AG09309 (cell line): ENCODE measurements at regions not wholly inside any gene's neighbourhood (a gene's known extent, or its start where the extent isn't known, plus 50 kb on each side); places are given as distances from the start of the nearest gene placed in this dataset.
"Not testable (repeated sequence)": the region's sequence is repeated elsewhere in the genome, so short reads cannot be mapped to it uniquely, and the experiment has no call there.

Experiments used
- DNase-seq: peaks from one replicate; pipeline ENCODE4 v3.0.0-alpha.2; 2010; ENCODE audit warnings: low read depth
- H3K4me3 ChIP-seq: 2 replicates; pipeline ENCODE4 v1.5.1; 2011; ENCODE audit warnings: mild to moderate bottlenecking, low read depth, low read length, moderate library complexity; ENCODE audit not compliant: control insufficient read depth
- CTCF ChIP-seq: IDR thresholded peaks from 2 replicates; pipeline ENCODE4 v1.5.1; 2011; ENCODE audit warnings: mild to moderate bottlenecking, low read depth, low read length, inconsistent platforms; ENCODE audit not compliant: insufficient read depth, control insufficient read depth; ENCODE audit errors: missing control alignments

DNA sequence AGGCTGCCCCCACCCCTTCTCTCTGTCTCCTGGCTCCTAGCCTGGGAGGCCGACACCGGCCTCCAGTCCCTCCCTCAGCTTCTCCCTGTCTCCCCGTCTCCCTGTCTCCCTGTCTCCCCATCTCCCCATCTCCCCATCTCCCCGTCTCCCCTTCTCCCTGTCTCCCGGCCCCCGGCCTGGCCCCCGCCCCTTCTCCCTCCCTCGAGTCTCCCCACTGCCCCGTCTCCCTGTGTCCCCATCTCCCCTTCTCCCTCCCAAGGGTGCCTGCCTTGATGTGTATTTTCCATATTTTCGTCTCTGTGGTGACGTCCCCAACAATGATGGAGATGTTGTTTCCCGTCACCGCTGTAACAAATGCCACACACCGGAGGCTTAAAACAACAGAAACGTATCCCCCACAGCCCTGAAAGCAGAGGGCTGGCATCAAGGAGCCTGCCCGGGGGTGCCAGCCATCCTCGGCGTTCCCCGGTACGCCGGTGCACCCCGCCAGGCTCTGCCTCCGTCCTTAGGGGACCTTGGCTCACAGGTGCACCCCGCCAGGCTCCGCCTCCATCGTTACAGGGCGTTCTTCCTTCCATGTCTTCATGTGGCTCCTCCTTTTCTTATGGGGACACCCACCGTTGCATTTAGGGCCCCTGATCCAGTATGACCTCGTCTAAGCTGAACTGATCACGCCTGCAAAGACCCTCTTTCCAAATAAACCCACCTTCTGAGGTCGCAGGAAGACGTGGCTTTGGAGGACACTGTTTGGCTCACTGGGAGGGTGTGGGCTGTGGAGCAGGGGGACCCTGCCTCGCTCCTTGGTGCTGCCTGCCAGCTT is 151.6 kb downstream of the NPIPB11 start:
- H3K4me3 ChIP-seq, result no peak overlapping the region
- DNase-seq, result no peak
- no peak for TF ChIP-seq CTCF

DNA sequence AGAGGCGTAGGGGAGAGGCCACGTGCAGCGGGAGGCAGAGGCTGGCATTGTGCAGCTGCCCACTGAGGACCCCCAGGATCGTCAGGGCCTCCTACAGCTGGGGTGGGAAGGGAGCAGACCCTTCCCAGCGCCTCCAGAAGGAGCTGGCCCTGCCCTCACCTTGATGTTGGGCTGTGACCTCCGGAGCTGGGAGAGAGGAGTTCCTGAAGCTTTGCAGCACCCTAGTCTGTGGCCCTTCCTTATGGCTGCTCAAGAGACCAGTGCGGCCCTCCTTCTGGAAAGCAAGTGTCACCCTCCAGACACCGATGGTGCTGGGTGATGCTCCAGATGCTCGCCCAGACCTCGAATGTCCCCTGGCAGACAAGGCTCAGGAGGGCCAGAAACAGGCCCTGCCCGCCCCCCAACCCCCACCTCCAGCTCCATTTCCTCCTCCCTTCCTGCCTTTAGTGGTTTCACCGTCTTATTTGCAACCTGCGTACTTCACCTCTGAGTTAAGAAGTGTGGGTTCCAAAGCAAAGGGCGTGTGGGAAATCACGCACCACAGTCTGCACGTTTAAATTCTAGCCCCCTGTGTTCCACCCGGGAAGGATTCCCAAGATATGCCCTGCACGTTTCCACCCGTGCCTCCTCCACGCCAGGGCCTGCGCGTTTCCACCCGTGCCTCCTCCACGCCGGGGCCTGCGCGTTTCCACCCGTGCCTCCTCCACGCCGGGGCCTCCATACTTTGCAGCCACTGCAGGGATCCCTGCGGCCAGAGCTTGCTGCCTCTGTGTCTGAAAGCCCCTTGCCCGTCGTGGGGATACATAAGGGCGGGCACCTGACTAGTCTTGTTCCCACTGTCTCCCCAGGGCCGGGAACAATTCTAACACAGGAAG is 152.6 kb downstream of the NPIPB11 start:
- not testable (repeated sequence) for H3K4me3 ChIP-seq, DNase-seq

DNA sequence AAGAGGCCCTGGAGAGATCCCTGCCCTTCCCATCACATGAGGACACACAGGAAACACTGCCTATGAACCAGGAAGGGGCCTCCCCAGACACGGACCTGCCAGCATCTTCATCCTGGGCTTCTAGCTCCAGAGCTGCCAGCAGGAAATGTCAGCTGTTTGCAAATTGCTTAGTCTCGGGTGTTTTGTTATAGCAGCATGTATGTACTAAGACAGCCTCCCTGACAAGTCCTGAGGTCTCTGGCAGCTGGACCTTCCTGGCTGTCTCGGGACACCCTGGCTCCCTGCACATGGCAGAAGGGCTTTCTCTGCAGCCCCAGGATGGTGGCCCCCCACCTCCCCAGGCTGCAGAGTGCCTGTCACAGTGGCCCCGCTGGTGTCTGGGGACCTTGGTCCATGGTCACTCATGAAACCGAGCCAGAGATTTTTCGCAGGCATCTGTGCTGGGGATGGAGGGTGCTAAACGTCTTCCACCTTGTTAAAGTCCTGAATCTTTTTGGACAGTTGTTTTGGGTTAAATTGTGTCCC is 153.4 kb downstream of the NPIPB11 start:
- not testable (repeated sequence) for DNase-seq, H3K4me3 ChIP-seq

GRCh38 chr16:29252311-29252710 is 154.2 kb downstream of the NPIPB11 start:
- DNase-seq, result not testable (repeated sequence)

GRCh38 chr16:29251571-29252011 is 154.9 kb downstream of the NPIPB11 start:
- not testable (repeated sequence) for H3K4me3 ChIP-seq, DNase-seq

More at GRCh38 chr16:29252311-29252710, 154.2 kb downstream of the NPIPB11 start:
- H3K4me3 ChIP-seq, result not testable (repeated sequence)

DNA sequence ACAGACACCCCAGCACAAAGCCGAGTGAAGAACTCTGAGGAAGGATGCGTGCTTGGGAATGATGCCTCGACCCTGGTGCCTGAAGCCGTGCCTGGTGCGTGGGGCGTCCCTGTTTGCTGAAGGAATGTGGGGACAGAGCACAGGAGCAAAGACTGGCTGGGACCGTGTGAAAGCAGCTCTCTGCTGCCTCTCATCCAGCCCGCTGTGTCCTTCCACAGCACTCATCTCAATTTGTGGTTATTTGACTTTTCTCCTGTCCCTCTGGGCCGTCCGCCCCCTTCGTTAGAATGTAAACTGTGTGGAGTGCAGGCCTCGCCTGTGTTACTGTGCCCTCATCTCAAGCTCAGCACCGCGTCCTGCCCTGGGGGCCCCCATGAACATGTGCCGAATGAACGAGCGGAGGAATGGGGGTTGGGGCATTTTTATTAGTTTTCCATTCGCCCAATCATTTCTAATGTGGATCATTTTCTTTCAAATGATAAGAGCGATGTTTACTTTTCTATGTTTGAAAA is 155.5 kb downstream of the NPIPB11 start:
- not testable (repeated sequence) for H3K4me3 ChIP-seq, DNase-seq

DNA sequence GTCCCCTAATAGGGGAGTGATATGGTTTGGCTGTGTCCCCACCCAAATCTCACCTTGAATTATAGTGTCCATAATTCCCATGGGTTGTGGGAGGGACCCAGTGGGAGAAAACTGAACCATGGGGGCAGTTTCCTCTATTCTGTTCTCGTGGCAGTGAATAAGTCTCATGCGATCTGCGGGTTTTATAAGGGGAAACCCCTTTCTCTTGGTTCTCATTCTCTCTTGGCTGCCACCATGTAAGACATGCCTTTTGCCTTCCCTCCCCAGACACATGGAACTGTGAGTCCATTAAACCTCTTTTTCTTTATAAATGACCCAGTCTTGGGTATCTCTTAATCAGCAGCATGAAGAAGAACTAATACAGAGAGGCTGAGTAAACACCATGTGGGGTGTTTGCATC is 156.0 kb downstream of the NPIPB11 start:
- not testable (repeated sequence) for H3K4me3 ChIP-seq, DNase-seq

DNA sequence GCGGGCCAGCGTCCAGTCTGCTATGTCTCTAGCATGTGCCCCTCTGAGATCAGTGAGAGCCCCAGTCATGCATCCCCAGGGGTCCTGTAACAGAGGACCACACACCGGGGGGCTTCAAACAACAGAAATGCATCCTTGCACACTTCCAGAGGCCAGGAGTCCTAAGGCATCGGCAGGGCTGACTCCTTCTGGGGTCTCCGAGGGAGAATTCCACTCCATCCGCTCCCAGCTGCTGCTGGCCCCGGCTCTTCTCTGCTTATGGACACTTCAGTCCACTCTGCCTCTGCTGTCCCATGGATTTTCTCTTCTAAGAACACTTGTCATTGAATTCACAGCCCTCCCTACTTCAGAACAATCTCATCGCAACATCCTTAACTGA is 157.6 kb downstream of the NPIPB11 start:
- not testable (repeated sequence) for H3K4me3 ChIP-seq, DNase-seq

DNA sequence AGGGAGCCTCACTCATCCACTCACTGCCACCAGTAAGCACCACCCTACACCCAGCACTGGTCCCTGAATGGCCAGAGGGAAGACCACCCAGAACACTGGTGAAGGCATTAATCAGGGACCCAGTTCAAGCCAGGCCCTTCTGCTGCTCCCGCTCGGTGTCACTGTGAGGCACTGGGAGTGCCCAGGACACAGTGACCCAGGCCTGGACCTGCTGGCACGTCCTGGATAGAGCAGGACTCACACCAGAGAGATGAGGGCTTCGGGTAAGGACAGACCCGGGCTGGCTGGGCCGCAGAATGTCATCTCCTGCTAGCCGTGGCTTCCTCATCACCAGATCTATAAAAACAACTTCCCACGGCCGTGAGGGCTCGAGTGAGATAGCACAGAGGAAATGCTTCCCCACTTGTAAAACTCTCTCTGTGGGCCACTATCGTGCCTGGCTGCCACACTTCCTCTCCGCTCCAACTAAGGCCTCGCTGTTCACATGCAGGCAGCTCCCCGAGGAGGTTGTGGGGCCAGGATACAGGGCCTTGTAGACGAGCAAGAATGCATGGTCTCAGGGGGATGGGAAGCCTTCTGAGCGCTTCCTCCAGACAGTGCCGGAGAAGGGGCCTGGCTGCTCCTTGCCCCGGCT is 158.1 kb downstream of the NPIPB11 start:
- not testable (repeated sequence) for DNase-seq, H3K4me3 ChIP-seq

GRCh38 chr16:29246091-29246490 is 160.4 kb downstream of the NPIPB11 start:
- DNase-seq, H3K4me3 ChIP-seq: not testable (repeated sequence)

- TF ChIP-seq CTCF, result no peak
- DNase-seq, result no peak
- no peak overlapping the region for H3K4me3 ChIP-seq
Observed at GRCh38 chr16:29237971-29238370, 168.5 kb downstream of the NPIPB11 start.

GRCh38 chr16:29237495-29237894 is 169.0 kb downstream of the NPIPB11 start:
- DNase-seq, H3K4me3 ChIP-seq: not testable (repeated sequence)

DNA sequence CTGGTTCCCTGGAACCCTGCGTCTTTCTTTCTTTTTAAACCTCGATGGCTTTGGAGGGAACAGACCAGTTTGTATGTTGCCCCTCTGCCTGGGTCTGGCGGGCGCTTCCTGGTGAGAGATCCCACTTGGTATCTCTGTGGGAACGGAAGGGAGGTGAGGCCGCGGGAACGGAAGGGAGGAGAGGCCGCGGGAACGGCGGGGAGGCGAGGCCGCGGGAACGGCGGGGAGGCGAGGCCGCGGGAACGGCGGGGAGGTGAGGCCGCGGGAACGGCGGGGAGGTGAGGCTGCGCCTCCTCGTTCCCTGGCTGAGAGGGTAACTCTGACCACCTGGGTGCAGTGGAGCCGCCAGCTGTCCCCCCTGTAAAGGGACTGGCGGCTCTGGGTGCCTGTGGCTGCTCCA is 169.5 kb downstream of the NPIPB11 start:
- DNase-seq, H3K4me3 ChIP-seq: not testable (repeated sequence)

- DNase-seq, H3K4me3 ChIP-seq: not testable (repeated sequence)
Observed at GRCh38 chr16:29235836-29236370, 170.6 kb downstream of the NPIPB11 start.
